Nephron progenitor cell (in vitro differentiated cells): ENCODE measurements at regions not wholly inside any gene's neighbourhood (a gene's known extent, or its start where the extent isn't known, plus 50 kb on each side); places are given as distances from the start of the nearest gene placed in this dataset.

ENCODE experiments used
- DNase-seq: peaks from one replicate; pipeline ENCODE4 v3.0.0; 2021
- H3K27ac Mint-ChIP-seq: 2 replicates; pipeline ENCODE4 v1.8.0; 2021; ENCODE audit warnings: mild to moderate bottlenecking, moderate library complexity, mixed read lengths
- H3K27me3 Mint-ChIP-seq: 2 replicates; pipeline ENCODE4 v1.8.0; 2021; ENCODE audit warnings: mild to moderate bottlenecking, low read depth, mixed read lengths; ENCODE audit not compliant: poor library complexity
- H3K36me3 Mint-ChIP-seq: 2 replicates; pipeline ENCODE4 v1.8.0; 2021; ENCODE audit warnings: low read depth, mixed read lengths
- H3K4me1 Mint-ChIP-seq: 2 replicates; pipeline ENCODE4 v1.8.0; 2021; ENCODE audit warnings: mixed read lengths
- H3K4me3 Mint-ChIP-seq: 2 replicates; pipeline ENCODE4 v1.8.0; 2021; ENCODE audit warnings: mild to moderate bottlenecking, moderate library complexity, mixed read lengths
- H3K9me3 Mint-ChIP-seq: 2 replicates; pipeline ENCODE4 v1.8.0; 2021; ENCODE audit warnings: mild to moderate bottlenecking, moderate library complexity, mixed read lengths
- TF ChIP-seq, protein P1 (sequence below): fragments of 200-600 bp; sonication (generic); IDR thresholded peaks from 2 replicates; pipeline ENCODE4 v1.5.0; 2021; ENCODE audit warnings: antibody characterized with exemption

DNA sequence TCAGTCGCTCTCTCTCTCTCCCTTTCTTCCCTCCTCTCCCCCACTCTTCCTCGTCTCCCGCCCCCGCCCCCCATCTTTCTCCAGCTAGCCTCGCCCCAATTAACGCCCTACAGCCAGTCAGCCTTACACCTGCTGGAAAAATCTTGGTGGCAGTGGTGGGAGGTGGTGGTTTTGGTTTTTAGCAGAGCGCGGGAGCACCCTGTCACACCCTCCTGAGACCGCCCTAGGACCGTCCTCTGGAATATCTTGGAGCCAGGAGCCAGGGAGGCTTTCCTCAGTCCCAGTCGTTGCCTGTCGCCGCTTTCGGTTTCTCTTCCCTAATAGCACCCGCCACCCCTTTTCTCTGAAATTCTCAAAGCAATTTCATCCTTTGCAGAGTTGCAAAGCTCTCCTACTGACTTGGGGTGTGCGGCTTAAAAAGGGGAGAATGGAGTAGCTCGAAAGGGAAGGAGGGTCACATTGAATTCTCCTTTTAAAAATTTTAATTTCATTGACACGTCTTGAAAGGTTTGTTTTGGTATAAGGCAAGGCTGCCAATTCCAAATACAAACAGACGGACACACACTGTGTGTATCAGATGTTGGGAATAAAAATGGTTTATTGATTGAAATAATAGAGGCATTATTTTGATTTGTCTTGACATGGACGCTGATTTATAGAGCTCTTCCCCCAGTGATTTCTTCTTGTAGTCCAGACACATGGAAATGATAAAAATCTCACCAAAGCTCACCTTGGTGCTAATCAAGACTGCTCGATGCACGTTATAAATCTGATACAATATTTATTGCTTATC, 301.3 kb downstream of the PARP8 start:
- no peak for DNase-seq
- Mint-ChIP-seq H3K4me3 (peak overlapping the region; percentile 68), H3K27me3 (peaks cover 97% of the 10 kb centered on the region), H3K36me3 (no peaks in the 10 kb centered on the region), H3K27ac (no peak overlapping the region), H3K4me1 (peaks cover 64% of the 10 kb centered on the region), H3K9me3 (no peaks in the 10 kb centered on the region)
- TF ChIP-seq, protein P1, sequence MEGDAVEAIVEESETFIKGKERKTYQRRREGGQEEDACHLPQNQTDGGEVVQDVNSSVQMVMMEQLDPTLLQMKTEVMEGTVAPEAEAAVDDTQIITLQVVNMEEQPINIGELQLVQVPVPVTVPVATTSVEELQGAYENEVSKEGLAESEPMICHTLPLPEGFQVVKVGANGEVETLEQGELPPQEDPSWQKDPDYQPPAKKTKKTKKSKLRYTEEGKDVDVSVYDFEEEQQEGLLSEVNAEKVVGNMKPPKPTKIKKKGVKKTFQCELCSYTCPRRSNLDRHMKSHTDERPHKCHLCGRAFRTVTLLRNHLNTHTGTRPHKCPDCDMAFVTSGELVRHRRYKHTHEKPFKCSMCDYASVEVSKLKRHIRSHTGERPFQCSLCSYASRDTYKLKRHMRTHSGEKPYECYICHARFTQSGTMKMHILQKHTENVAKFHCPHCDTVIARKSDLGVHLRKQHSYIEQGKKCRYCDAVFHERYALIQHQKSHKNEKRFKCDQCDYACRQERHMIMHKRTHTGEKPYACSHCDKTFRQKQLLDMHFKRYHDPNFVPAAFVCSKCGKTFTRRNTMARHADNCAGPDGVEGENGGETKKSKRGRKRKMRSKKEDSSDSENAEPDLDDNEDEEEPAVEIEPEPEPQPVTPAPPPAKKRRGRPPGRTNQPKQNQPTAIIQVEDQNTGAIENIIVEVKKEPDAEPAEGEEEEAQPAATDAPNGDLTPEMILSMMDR = no peak

DNA sequence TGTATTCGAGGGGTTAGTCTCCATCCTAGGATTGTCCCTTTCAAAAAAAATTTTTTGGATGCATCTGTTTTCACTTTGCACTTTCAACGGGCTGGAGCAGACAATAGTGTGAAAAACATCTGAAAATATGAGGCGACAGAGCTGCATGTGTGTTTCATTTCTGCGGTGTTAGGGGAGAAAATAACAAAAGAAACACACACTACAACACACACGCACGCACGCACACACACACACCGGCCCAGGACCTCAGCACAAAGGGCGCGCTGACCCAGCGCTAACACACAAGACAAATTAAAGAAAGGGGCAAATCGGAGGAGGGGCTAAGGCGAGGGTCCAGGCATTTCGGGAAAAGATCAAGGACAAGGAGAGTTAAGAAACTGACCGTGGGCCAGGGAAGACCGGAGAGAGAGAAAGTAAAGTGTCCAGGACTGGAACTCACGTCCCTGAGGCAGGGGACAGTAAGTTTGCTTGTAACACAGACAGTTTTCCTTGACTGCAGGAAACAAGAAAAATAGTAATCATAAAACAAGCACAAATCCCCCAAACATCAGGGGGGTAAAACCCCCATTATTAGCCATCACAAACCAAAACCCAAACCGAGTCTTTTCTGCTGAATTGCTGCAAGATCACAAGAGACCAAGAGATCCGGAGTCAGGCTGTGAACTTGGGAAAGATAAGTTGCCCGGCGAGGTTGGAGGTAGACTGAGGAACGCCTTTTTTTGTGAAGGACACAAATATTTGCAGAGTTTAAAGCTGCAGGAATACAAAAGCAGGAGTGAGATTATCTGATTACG, 302.1 kb downstream of the PARP8 start:
- Mint-ChIP-seq H3K9me3 (no peaks in the 10 kb centered on the region), H3K27ac (peak overlapping the region; percentile 31), H3K4me3 (peak overlapping the region; percentile 68), H3K4me1 (peaks cover 56% of the 10 kb centered on the region), H3K36me3 (no peaks in the 10 kb centered on the region), H3K27me3 (peaks cover 97% of the 10 kb centered on the region)
- peak; percentile 17 for DNase-seq
- TF ChIP-seq, protein P1 = no peak

DNA sequence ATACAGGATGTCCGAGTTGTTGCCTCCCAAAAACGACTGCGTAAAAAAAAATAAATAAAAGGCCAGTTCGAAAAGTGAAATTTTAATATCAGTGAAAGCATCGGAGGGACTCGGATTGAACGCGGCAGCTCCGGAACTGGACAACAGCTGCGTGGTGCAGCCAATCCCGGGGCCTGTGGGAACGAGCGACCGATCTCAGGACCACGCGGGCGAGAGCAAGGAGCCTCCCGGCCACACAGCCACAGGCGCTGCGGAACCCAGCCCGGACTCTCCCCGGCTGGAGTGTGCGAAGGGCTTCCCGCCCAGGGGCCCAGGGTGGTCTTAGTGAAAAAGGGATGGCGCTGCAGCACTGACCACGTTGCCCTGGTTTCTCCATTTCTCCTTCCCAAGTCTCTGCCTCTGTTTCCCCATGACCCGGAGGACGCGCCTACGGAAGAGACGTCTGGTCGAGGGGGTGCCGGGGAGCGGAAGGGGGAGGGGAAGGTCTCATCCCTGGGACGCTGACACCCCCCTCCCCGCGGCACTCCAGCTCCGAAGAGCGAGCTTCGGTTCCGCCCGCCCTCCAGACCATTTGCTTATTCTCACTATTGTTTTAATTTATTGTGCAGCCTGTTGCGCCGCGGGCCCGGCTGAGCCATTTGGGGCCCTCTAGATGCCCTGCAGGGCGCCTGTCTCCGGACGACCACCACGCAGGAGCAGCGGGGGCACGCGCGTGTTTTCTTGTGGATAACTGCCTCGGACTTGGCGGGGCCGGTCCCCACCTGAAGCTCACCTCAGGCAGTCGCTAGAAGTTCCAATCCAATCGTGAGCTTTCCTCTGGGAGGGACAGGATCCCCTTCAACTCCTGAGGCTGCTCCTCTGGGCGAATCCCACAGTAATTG, 303.0 kb downstream of the PARP8 start:
- TF ChIP-seq, protein P1 = no peak
- DNase-seq = peak; percentile 50
- peaks cover 50% of the 10 kb centered on the region for H3K4me1 Mint-ChIP-seq
- H3K9me3 Mint-ChIP-seq = no peaks in the 10 kb centered on the region
- no peaks in the 10 kb centered on the region for H3K36me3 Mint-ChIP-seq
- H3K27ac Mint-ChIP-seq = no peak overlapping the region
- peak overlapping the region; percentile 68 for H3K4me3 Mint-ChIP-seq
- peaks cover 95% of the 10 kb centered on the region for H3K27me3 Mint-ChIP-seq

DNA sequence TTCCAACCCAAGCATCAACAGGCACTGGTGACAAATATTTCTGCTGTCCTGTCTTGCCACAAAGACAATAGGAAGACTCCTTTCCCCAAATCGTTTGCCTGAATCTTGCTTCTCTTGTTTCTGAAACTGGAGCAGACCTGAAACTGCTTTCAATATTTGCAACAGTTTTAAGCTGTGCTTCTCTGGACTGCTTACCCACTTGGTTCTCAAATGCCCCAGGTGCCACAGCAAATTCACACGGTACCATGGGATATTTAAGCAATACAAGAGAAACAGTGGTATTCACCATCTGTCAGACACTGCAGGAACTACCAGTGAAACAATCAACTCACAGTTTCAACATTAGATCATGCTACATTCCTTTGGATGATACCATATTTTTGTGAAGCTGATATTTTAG, 309.4 kb downstream of the PARP8 start:
- H3K27ac Mint-ChIP-seq = no peak overlapping the region
- peaks cover 3% of the 10 kb centered on the region for H3K9me3 Mint-ChIP-seq
- TF ChIP-seq, protein P1 = no peak
- no peaks in the 10 kb centered on the region for H3K4me1 Mint-ChIP-seq
- DNase-seq = no peak
- H3K4me3 Mint-ChIP-seq = no peak overlapping the region
- H3K36me3 Mint-ChIP-seq = no peaks in the 10 kb centered on the region
- peaks cover 55% of the 10 kb centered on the region for H3K27me3 Mint-ChIP-seq

DNA sequence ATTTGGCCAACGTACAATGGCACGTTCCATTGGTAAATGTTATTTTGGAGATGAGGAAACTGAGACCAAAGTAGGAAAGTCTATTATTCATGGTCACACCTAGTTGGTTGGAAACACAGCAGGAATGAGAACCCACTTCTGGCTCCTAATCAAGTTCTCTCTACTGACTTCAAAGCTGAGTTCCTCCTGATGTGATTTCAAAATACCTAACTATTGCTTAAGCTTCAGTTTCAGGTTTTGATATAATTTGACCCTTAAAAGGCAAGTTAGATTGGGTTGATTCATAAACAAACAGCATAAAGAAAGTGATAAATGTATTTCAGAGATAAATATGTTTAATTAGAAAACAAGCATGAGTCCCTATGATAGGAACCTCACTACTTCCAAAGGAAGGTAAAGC, 312.5 kb downstream of the PARP8 start:
- Mint-ChIP-seq H3K27me3 (peaks cover 27% of the 10 kb centered on the region), H3K27ac (no peak overlapping the region), H3K4me1 (no peaks in the 10 kb centered on the region), H3K4me3 (no peak overlapping the region), H3K36me3 (no peaks in the 10 kb centered on the region), H3K9me3 (peaks cover 17% of the 10 kb centered on the region)
- TF ChIP-seq, protein P1 = no peak
- DNase-seq = no peak
